Neural progenitor cell (in vitro differentiated cells): ENCODE measurements at regions not wholly inside any gene's neighbourhood (a gene's known extent, or its start where the extent isn't known, plus 50 kb on each side); places are given as distances from the start of the nearest gene placed in this dataset.

ENCODE experiments used
- EZH2 ChIP-seq: fragments of 200-600 bp; sonication (generic); IDR thresholded peaks from 2 replicates; pipeline ENCODE4 v1.6.1; 2017; ENCODE audit warnings: antibody characterized with exemption, mild to moderate bottlenecking, moderate library complexity
- EZH2phosphoT487 ChIP-seq: fragments of 200-600 bp; sonication (generic); IDR thresholded peaks from 2 replicates; pipeline ENCODE4 v1.6.1; 2017; ENCODE audit warnings: antibody characterized with exemption
- TF ChIP-seq, protein P1 (sequence below): fragments of 200-600 bp; sonication (generic); IDR thresholded peaks from 2 replicates; pipeline ENCODE4 v1.5.1; 2017; ENCODE audit warnings: antibody characterized with exemption, mild to moderate bottlenecking

DNA sequence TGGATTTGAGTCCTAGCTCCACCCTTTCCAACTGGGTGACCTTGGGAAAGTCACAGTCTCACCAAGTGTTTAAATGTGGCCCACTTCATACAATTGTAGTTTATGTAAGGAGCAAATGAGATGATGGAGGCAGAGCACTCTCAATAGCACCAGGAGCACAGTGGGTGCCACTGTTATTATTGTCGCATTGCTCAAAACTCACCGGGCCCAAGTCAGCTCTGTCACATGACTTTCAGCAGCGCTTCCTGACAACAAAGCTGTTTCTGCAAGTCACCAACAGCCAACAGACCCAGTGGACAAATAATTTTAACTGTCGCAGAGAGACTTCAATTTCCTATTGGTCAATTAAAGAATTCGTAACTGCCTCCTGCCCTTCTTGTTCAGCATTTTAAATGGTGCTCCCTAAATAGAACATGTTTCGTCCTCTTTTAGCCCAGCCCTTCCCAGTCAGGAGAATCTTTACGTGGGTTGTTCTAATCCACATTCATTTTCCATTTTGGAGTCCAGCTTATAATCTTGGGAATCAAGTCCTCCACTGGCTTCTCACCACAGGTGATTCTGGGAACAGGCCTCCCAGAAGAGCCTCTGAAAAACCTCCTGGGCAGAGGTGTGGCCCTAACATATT, 415.6 kb upstream of the NPVF start:
- TF ChIP-seq, protein P1, sequence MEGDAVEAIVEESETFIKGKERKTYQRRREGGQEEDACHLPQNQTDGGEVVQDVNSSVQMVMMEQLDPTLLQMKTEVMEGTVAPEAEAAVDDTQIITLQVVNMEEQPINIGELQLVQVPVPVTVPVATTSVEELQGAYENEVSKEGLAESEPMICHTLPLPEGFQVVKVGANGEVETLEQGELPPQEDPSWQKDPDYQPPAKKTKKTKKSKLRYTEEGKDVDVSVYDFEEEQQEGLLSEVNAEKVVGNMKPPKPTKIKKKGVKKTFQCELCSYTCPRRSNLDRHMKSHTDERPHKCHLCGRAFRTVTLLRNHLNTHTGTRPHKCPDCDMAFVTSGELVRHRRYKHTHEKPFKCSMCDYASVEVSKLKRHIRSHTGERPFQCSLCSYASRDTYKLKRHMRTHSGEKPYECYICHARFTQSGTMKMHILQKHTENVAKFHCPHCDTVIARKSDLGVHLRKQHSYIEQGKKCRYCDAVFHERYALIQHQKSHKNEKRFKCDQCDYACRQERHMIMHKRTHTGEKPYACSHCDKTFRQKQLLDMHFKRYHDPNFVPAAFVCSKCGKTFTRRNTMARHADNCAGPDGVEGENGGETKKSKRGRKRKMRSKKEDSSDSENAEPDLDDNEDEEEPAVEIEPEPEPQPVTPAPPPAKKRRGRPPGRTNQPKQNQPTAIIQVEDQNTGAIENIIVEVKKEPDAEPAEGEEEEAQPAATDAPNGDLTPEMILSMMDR, result no peak
- TF ChIP-seq EZH2, result no peak
- TF ChIP-seq EZH2phosphoT487, result no peak
